NCI-H82 (cell line): ENCODE measurements at regions not wholly inside any gene's neighbourhood (a gene's known extent, or its start where the extent isn't known, plus 50 kb on each side); places are given as distances from the start of the nearest gene placed in this dataset.
A peak's percentile ranks its signal among the peaks of the same experiment; 100 is the strongest.
"Not testable (repeated sequence)": the region's sequence is repeated elsewhere in the genome, so short reads cannot be mapped to it uniquely, and the experiment has no call there.

Experiments used
- DNase-seq: peaks from one replicate; lab custom pipeline; 2025; lab: John Stamatoyannopoulos, UW

- not testable (repeated sequence) for DNase-seq
These were observed 54.5 kb upstream of the UNC13C start for GRCh38 chr15:53923741-53924140.

GRCh38 chr15:53918180-53919079 is 59.8 kb upstream of the UNC13C start:
- DNase-seq: peak; percentile 59

- DNase-seq: no peak
These were observed 61.1 kb upstream of the UNC13C start for GRCh38 chr15:53917109-53917508.

- peak; percentile 16 for DNase-seq
These were observed 66.8 kb upstream of the UNC13C start for GRCh38 chr15:53911431-53911830.

GRCh38 chr15:53910852-53911251 is 67.4 kb upstream of the UNC13C start:
- DNase-seq: no peak

- DNase-seq: no peak
These were observed 67.9 kb upstream of the UNC13C start for GRCh38 chr15:53910236-53910849.

- no peak for DNase-seq
These were observed 75.1 kb upstream of the UNC13C start for GRCh38 chr15:53903129-53903528.

- not testable (repeated sequence) for DNase-seq
These were observed 84.8 kb upstream of the UNC13C start for GRCh38 chr15:53893468-53893867.

- peak; percentile 12 for DNase-seq
These were observed 86.4 kb upstream of the UNC13C start for GRCh38 chr15:53891862-53892261.

- DNase-seq: no peak
These were observed 93.8 kb upstream of the UNC13C start for GRCh38 chr15:53884441-53884840.

- DNase-seq: no peak
These were observed 95.9 kb upstream of the UNC13C start for GRCh38 chr15:53882311-53882710.

GRCh38 chr15:53880357-53880756 is 97.9 kb upstream of the UNC13C start:
- DNase-seq: peak; percentile 15

- DNase-seq: no peak
These were observed 102.5 kb upstream of the UNC13C start for GRCh38 chr15:53875711-53876110.

GRCh38 chr15:53875139-53875538 is 103.1 kb upstream of the UNC13C start:
- no peak for DNase-seq

- no peak for DNase-seq
These were observed 105.8 kb upstream of the UNC13C start for GRCh38 chr15:53872410-53872809.

- DNase-seq: no peak
These were observed 108.5 kb upstream of the UNC13C start for GRCh38 chr15:53869806-53870073.

- DNase-seq: peak; percentile 28
These were observed 109.0 kb upstream of the UNC13C start for GRCh38 chr15:53869044-53869805.

GRCh38 chr15:53862386-53862785 is 102.9 kb upstream of the WDR72 start:
- no peak for DNase-seq

- no peak for DNase-seq
These were observed 102.3 kb upstream of the WDR72 start for GRCh38 chr15:53861792-53862191.

GRCh38 chr15:53851110-53851848 is 91.8 kb upstream of the WDR72 start:
- DNase-seq: no peak

- no peak for DNase-seq
These were observed 88.3 kb upstream of the WDR72 start for GRCh38 chr15:53847745-53848144.

- no peak for DNase-seq
These were observed 85.2 kb upstream of the WDR72 start for GRCh38 chr15:53844634-53845033.
